WI38 (cell line): ENCODE measurements at regions not wholly inside any gene's neighbourhood (a gene's known extent, or its start where the extent isn't known, plus 50 kb on each side); places are given as distances from the start of the nearest gene placed in this dataset.

Experiments used
- H3K4me3 ChIP-seq: 2 replicates; pipeline ENCODE4 v1.5.1; 2011; ENCODE audit warnings: low read depth, mild to moderate bottlenecking, control low read depth, low read length
- TF ChIP-seq, protein P1 (sequence below): IDR thresholded peaks from 2 replicates; pipeline ENCODE4 v1.5.1; 2012; ENCODE audit warnings: low read depth, mild to moderate bottlenecking, control low read depth, low read length

DNA sequence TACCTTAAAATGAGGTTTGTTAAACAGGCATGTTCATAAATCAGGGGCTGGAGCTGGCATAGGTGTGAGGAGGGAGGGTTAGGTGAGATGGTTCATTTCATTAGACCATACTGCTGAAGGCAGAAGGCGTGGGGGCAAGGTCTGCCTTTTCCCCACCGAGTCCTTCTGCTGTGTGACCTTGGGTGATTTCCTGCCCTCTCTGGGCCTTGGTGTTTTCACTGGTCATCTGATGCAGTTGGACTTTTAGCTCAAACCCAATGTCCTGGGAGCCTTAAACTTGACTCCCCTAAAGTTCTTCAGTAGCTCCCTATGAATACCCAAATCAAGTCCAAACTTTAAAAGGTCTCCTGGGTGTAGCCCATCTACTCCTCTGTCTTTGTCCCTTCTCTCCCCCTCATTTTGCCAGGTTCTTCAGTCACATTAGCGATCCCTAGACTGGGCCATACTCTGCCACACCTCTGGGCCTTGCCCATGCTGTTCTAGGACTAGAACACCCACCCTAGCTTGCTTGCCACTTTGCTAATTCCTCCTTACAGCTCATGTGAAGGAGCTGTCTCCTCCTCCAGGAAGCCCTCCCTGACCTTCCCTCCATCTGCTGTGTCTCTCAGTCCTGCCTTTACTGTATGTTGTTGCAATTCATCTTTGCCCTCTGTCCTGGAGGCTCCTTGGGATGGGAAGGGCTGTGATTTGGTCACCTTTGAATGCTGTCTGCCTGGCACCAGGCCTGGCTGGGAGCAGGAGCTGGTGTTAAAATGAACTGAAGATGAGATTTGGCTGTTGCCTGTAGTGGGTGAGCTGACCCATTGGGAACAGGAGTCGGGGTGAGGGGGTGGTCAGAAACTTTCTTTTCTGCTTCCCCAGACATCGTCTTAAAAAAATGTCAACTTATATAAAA is 85.4 kb upstream of the HS6ST1 start:
- TF ChIP-seq, protein P1, sequence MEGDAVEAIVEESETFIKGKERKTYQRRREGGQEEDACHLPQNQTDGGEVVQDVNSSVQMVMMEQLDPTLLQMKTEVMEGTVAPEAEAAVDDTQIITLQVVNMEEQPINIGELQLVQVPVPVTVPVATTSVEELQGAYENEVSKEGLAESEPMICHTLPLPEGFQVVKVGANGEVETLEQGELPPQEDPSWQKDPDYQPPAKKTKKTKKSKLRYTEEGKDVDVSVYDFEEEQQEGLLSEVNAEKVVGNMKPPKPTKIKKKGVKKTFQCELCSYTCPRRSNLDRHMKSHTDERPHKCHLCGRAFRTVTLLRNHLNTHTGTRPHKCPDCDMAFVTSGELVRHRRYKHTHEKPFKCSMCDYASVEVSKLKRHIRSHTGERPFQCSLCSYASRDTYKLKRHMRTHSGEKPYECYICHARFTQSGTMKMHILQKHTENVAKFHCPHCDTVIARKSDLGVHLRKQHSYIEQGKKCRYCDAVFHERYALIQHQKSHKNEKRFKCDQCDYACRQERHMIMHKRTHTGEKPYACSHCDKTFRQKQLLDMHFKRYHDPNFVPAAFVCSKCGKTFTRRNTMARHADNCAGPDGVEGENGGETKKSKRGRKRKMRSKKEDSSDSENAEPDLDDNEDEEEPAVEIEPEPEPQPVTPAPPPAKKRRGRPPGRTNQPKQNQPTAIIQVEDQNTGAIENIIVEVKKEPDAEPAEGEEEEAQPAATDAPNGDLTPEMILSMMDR, result no peak
- no peak overlapping the region for H3K4me3 ChIP-seq

DNA sequence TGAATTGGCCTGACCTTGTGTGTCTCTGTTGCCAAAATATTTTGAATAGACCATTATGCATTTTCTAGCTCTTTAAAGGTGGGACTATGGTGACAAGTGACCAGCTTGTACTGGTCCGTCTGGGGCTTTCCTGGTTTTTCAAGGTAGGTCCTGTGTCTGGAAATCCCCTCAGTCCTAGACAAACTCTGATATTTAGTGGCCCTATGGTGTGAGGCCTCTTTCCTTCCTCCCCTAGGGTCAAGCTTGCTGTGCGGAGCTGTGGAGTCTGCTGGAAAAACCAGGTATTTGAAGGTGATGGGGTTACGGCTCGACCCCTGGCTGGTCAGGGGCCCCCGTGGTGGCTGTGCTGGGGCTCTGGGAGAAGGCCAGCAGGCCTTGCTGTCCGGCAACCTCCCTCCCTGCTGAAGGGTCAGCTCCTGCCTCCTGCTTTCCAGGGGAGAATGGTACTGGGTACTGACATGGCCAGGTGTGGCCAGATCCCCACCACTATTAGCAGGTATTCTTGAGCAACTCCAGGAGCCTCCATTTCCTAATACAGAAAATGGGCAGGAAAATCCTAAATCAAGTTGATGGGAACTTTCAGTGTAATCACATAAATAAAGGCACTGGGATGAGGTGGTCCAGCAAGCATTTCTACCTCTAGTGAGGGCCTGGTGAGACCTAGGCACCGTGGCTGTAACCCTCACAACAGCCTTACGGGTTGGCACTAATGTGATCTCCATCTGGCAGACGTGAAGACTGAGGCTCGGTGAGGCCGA is 86.2 kb upstream of the HS6ST1 start:
- TF ChIP-seq, protein P1, result no peak
- no peak overlapping the region for H3K4me3 ChIP-seq

DNA sequence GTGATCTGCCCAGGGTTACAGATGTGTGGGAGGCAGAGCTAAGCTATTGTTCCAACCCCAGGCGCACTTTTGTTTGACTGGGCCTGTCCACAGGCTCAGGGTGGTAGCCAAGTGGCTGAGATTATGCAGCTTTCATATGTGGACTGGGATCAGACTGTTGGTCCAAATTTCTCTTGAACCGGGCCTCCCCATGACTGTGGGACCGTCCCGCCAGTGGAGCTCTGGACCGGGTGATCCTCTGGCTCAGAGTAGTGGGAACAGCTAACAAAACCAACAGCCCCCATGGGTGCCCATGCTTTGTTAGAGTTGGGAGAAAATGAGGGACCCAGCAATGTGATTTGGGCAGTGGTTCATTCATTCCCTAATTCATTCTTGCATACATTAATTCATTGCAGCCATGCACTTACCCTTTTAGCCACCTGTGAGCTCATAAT is 86.8 kb upstream of the HS6ST1 start:
- TF ChIP-seq, protein P1, result no peak

DNA sequence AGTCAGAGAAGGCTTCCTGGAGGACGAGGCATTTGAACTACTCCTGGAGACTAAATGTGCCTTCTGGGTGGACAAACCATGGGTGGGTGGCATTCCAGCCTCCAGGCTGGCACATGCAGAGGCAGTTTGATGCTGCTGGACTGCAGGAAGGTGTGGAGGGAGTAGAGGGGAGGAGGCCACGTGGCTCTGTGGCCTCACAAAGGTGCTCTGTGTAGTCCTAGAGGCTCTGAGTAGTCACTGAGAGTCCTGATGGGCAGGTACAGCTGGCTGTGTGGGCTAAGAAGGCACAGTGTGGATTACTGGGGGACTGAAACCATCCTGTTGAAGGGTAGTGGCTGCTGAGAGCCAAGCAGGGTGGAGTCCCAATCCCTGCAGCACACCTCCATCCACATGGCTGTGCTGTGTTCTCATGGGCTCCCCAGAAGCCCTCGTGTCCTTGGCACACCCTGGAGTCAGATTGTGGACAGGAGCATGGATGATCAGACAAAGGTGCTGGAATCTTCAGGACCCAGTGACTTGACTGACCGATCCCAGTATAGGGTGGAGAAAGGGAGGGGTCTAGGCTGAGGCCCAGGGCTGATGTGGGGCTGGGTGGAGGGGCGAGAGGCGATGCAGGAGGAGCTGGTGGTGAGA is 87.4 kb upstream of the HS6ST1 start:
- TF ChIP-seq, protein P1, result no peak

More for the DNA sequence above, 86.8 kb upstream of the HS6ST1 start:
- H3K4me3 ChIP-seq, result no peak overlapping the region

DNA sequence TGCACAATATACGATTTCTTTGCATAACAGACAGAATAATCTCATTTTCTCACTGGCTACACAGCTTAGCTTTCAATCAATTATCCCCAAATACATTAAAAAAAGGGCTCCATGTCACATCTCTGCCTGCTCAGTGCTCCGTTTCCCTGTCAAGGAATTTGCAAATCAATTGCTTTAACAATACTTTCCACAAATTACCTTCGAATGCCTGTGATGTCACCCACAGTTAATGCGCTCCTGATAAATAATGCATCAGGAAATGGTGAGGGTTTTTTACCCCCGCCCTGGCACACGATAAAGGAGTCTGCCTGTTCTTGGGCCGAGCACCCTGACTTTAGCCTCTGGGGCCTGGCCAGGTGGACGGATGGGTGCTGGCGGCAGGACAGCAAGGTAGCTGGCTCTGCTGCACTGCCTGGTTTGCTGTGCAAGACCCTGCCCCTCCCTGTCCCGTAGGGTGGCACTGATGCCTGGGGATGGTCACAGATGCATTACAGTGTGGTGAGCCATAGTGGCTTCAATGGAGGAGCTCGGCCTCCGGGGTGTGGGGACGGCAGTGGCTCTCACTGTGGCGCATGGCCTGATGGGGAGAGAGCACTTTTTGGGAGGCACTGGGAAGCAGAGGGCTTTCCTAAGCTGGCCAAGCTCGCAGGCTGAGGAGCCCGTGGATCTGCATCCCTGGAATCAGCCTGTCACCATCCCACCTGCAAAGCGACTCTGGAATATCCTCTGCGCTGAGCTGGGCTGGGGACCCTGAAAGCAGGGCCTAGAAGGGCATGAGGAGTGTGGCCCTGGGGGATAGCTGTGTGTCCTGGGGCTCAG is 88.3 kb upstream of the HS6ST1 start:
- TF ChIP-seq, protein P1, result no peak
- no peak overlapping the region for H3K4me3 ChIP-seq

More for the DNA sequence above, 87.4 kb upstream of the HS6ST1 start:
- H3K4me3 ChIP-seq, result no peak overlapping the region

DNA sequence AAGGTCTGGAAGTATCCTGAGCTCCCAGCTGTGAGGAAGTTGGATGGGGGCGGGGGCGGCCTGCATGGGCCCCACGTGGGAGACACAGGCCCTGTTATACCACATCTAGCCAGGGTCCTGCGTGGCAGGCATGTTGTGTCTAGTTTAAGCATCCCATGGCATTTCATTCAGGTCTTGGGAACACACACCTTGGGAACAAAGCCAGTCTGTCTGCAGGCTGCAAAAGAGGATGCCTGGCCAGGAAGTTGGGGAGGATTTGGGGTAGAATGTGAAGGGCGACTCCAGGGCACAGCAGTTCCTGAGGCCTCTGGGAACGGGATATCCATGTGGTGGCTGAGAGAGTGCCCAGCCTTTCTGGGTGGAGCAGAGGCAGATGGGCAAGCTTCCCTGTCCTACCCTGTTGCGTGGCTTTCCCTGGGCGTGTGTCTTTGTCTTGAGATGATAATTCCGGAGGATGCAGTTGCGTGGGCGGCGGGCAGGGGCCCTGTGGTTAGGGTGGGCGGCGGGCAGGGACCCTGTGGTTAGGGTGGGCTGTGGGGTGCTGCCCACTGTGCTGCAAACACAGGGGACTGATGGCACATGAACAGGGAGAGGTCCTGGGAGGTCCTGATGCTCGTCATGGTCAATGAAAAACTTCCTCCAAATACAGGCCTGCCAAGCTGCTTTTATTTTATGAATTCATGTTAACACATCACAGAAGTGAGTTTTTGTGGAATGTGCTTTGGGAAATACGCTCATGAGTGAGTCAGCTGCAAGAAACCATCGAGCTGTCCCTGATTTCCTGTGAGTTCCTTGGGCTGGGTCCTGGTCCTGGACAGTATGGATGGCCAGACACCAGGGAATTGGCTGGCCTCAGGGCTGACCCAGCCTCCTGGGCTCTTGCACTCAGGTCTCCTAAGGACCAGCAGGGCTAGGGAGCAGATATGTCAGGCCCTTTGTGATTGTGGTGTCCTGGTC is 90.0 kb upstream of the HS6ST1 start:
- TF ChIP-seq, protein P1, result no peak
- H3K4me3 ChIP-seq, result no peak overlapping the region
